ENCODE measurements at regions not wholly inside any gene's neighbourhood (a gene's known extent, or its start where the extent isn't known, plus 50 kb on each side); places are given as distances from the start of the nearest gene placed in this dataset.

DNA sequence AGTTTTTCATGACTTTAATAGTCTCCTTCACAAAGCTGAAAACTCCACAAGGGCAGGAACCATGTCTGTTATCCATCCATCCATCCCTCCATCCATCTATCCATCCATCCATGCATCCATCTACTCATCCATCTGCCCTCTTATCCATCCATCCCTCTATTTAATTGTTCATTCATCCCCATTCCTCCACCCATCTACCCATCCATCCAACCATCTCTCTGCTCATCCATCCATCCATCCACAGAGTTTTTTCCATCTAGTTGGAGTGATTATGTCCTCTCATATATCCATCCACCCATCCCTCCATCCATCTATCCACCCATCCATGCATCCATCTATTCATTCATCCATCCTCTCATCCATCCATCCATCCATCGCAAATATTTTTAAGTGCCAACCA, 237.9 kb downstream of the EMX2 start:
- 88% methylated on average over 1 of the region's 1 CpG for WGBS (ENCODE audit: missing lambda C conversion rate)
- DNase-seq (ENCODE audit: low read depth in 1 of 2, low spot score in 1 of 2) (no peak), ATAC-seq (no peak), FAIRE-seq (no peak)
- POLR2A ChIA-PET: no interaction called here
- H3K4me1 ChIP-seq: no peaks in the 10 kb centered on the region
- TF ChIP-seq, protein P1, sequence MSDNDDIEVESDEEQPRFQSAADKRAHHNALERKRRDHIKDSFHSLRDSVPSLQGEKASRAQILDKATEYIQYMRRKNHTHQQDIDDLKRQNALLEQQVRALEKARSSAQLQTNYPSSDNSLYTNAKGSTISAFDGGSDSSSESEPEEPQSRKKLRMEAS (IDR thresholded peaks at IDR 0.05): no peak
- no peaks in the 10 kb centered on the region; the same call in 2 of the 3 replicates for H3K9me3 ChIP-seq
- H3K4me3 ChIP-seq: no peak overlapping the region
- no peak overlapping the region for H3K4me2 ChIP-seq
- H3K27ac ChIP-seq: no peak overlapping the region
- CTCF ChIA-PET: no interaction called here

DNA sequence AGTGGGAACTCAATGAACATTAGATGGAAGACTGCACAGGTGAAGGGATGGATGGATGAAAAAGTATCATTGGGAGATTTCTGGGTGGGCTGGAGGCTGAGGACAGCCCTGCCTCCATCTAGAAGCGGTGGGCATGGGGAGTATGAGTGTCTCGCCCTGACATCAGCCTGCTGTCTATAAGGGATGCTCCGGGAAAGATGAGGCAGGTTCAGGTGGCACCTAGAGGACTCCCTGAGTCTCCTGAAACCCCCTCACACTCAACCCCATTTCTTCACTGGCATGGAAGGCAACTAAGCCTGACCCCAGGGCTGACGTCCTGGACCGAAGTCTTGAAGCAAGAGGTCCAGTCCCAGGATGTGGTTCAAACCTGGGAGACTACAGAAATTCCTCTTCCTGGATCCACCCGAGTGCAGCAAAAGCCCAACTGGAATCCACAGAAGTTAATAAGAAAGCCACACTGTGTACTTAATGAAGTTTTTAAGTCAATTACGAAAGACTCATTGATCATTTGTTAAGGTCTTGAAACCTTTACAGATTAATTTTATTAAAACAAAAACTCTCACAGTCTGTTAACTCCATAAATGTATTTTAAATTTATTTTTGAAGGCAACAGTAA, 238.8 kb downstream of the EMX2 start:
- TF ChIP-seq JUN (IDR thresholded peaks at IDR 0.05): no peak
- no peak for TF ChIP-seq TFCP2L1 (CRISPR knock-in tag; IDR thresholded peaks at IDR 0.05)
- no peak for TF ChIP-seq NFE2L2 (conservative IDR thresholded peaks at IDR 0.05; ENCODE audit: low read length)
- TF ChIP-seq, protein P2, sequence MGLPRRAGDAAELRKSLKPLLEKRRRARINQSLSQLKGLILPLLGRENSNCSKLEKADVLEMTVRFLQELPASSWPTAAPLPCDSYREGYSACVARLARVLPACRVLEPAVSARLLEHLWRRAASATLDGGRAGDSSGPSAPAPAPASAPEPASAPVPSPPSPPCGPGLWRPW (IDR thresholded peaks at IDR 0.05): no peak
- TF ChIP-seq, protein P3, sequence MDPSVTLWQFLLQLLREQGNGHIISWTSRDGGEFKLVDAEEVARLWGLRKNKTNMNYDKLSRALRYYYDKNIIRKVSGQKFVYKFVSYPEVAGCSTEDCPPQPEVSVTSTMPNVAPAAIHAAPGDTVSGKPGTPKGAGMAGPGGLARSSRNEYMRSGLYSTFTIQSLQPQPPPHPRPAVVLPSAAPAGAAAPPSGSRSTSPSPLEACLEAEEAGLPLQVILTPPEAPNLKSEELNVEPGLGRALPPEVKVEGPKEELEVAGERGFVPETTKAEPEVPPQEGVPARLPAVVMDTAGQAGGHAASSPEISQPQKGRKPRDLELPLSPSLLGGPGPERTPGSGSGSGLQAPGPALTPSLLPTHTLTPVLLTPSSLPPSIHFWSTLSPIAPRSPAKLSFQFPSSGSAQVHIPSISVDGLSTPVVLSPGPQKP (IDR thresholded peaks at IDR 0.05; ENCODE audit: low read depth, low read length): no peak
- TF ChIP-seq, protein P4, sequence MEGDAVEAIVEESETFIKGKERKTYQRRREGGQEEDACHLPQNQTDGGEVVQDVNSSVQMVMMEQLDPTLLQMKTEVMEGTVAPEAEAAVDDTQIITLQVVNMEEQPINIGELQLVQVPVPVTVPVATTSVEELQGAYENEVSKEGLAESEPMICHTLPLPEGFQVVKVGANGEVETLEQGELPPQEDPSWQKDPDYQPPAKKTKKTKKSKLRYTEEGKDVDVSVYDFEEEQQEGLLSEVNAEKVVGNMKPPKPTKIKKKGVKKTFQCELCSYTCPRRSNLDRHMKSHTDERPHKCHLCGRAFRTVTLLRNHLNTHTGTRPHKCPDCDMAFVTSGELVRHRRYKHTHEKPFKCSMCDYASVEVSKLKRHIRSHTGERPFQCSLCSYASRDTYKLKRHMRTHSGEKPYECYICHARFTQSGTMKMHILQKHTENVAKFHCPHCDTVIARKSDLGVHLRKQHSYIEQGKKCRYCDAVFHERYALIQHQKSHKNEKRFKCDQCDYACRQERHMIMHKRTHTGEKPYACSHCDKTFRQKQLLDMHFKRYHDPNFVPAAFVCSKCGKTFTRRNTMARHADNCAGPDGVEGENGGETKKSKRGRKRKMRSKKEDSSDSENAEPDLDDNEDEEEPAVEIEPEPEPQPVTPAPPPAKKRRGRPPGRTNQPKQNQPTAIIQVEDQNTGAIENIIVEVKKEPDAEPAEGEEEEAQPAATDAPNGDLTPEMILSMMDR (IDR thresholded peaks at IDR 0.05): no peak
- TF ChIP-seq, protein P5, sequence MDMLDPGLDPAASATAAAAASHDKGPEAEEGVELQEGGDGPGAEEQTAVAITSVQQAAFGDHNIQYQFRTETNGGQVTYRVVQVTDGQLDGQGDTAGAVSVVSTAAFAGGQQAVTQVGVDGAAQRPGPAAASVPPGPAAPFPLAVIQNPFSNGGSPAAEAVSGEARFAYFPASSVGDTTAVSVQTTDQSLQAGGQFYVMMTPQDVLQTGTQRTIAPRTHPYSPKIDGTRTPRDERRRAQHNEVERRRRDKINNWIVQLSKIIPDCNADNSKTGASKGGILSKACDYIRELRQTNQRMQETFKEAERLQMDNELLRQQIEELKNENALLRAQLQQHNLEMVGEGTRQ (IDR thresholded peaks at IDR 0.05): no peak
- TF ChIP-seq GATA3 (IDR thresholded peaks at IDR 0.05; ENCODE audit: borderline replicate concordance): no peak
- no peak for TF ChIP-seq MAFK (IDR thresholded peaks at IDR 0.05; ENCODE audit: partially characterized antibody)
- no peak for TF ChIP-seq CHD4 (IDR thresholded peaks at IDR 0.05; ENCODE audit: borderline replicate concordance)
- no peak for TF ChIP-seq HOXB5 (CRISPR knock-in tag; IDR thresholded peaks at IDR 0.05)
- no peak for TF ChIP-seq EHF (CRISPR knock-in tag; IDR thresholded peaks at IDR 0.05)
- no peak for TF ChIP-seq MAZ (IDR thresholded peaks at IDR 0.05; ENCODE audit: borderline replicate concordance, low read depth, low read length)
- no peak overlapping the region for H3K4me3 ChIP-seq
- DNase-seq (ENCODE audit: low read depth in 1 of 2, low spot score in 1 of 2) (no peak), FAIRE-seq (no peak), ATAC-seq (no peak)
- no peak overlapping the region for H3K4me2 ChIP-seq
- WGBS (ENCODE audit: missing lambda C conversion rate): 3% methylated on average over 7 of the region's 7 CpGs
- ChIA-PET CTCF (no interaction called here), POLR2A (no interaction called here)
- no peaks in the 10 kb centered on the region; the same call in 2 of the 3 replicates for H3K9me3 ChIP-seq
- H3K4me1 ChIP-seq: no peaks in the 10 kb centered on the region
- H3K27ac ChIP-seq: no peak overlapping the region

DNA sequence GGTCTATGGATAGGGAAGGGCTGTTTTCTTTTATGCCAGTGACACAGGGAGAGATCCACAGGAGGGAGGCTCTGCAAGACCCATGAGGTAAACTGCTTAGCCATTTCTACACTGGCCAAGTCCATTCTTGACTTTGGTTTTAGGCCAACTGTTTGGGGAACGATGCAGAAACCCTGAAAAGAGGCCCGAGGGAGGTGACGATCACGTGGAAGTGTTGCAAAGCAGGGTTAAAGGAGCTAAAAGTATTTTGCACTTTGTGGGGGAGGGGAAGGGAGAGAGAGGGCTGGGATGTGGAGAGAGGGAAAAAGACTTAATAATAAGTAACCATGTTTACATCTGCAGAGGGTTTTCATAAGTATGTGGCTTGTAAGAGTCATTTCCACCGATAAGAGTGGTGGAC, 239.7 kb downstream of the EMX2 start:
- ATAC-seq (no peak), DNase-seq (ENCODE audit: low read depth in 1 of 2, low spot score in 1 of 2) (no peak), FAIRE-seq (no peak)
- no peaks in the 10 kb centered on the region; the same call in 2 of the 3 replicates for H3K9me3 ChIP-seq
- no peaks in the 10 kb centered on the region for H3K4me1 ChIP-seq
- H3K4me2 ChIP-seq: no peak overlapping the region
- WGBS (ENCODE audit: missing lambda C conversion rate): 3% methylated on average over 5 of the region's 5 CpGs
- CTCF ChIA-PET: no interaction called here
- POLR2A ChIA-PET: no interaction called here
- H3K27ac ChIP-seq: no peak overlapping the region
- TF ChIP-seq, protein P6, sequence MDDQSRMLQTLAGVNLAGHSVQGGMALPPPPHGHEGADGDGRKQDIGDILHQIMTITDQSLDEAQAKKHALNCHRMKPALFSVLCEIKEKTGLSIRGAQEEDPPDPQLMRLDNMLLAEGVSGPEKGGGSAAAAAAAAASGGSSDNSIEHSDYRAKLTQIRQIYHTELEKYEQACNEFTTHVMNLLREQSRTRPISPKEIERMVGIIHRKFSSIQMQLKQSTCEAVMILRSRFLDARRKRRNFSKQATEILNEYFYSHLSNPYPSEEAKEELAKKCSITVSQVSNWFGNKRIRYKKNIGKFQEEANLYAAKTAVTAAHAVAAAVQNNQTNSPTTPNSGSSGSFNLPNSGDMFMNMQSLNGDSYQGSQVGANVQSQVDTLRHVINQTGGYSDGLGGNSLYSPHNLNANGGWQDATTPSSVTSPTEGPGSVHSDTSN (IDR thresholded peaks at IDR 0.05): no peak
- no peak for TF ChIP-seq CBX2 (IDR thresholded peaks at IDR 0.05; ENCODE audit: borderline replicate concordance, low read depth)
- no peak for TF ChIP-seq KDM5A (IDR thresholded peaks at IDR 0.05)
- TF ChIP-seq BHLHE40 (IDR thresholded peaks at IDR 0.05; ENCODE audit: low read depth, low read length): no peak
- TF ChIP-seq ZSCAN20 (CRISPR knock-in tag; IDR thresholded peaks at IDR 0.05): no peak
- TF ChIP-seq EP300 (IDR thresholded peaks at IDR 0.05): no peak
- TF ChIP-seq EHF (CRISPR knock-in tag; IDR thresholded peaks at IDR 0.05): no peak
- TF ChIP-seq CEBPB (IDR thresholded peaks at IDR 0.05): no peak
- no peak for TF ChIP-seq ZC3H11A (IDR thresholded peaks at IDR 0.05)
- TF ChIP-seq, protein P3 (IDR thresholded peaks at IDR 0.05; ENCODE audit: low read depth, low read length): no peak
- TF ChIP-seq JUN (IDR thresholded peaks at IDR 0.05): no peak
- TF ChIP-seq HOXA7 (CRISPR knock-in tag; IDR thresholded peaks at IDR 0.05): no peak
- TF ChIP-seq NR3C1 (IDR thresholded peaks at IDR 0.05): no peak
- TF ChIP-seq TFCP2L1 (CRISPR knock-in tag; IDR thresholded peaks at IDR 0.05): no peak
- TF ChIP-seq, protein P7, sequence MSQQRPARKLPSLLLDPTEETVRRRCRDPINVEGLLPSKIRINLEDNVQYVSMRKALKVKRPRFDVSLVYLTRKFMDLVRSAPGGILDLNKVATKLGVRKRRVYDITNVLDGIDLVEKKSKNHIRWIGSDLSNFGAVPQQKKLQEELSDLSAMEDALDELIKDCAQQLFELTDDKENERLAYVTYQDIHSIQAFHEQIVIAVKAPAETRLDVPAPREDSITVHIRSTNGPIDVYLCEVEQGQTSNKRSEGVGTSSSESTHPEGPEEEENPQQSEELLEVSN (IDR thresholded peaks at IDR 0.05; ENCODE audit: borderline replicate concordance, low read depth): no peak
- H3K4me3 ChIP-seq: no peak overlapping the region

All from A549 (cell line).